Loucy (cell line): ENCODE measurements at regions not wholly inside any gene's neighbourhood (a gene's known extent, or its start where the extent isn't known, plus 50 kb on each side); places are given as distances from the start of the nearest gene placed in this dataset.

Source experiments
- EZH2phosphoT487 ChIP-seq: fragments of 200-600 bp; IDR thresholded peaks from 2 replicates; pipeline ENCODE4 v1.6.1; 2018; ENCODE audit warnings: antibody characterized with exemption, mild to moderate bottlenecking, moderate library complexity, borderline replicate concordance
- TF ChIP-seq, protein P1 (sequence below): fragments of 200-600 bp; sonication (generic); conservative IDR thresholded peaks from 2 replicates; pipeline ENCODE4 v1.5.1; 2014; ENCODE audit warnings: mild to moderate bottlenecking, antibody characterized with exemption, low read length

DNA sequence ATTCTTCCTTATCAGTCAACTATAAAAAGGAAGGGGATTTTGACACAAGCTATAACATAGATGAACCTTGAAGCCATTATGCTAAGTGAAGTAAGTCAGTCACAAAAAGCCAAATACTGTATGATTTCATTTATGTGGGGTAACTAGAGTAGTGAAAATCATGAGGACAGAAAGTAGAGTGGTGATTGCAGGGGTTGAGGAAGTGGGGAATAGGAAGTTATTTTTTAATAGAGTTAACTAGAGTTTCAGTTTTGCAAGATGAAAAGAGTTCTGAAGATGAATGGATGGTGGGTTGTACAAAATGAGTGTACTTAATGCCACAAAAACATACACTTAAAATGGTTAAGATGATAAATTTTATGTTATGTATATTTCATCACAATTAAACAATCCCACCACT, 65.4 kb upstream of the FAM174A start:
- TF ChIP-seq, protein P1, sequence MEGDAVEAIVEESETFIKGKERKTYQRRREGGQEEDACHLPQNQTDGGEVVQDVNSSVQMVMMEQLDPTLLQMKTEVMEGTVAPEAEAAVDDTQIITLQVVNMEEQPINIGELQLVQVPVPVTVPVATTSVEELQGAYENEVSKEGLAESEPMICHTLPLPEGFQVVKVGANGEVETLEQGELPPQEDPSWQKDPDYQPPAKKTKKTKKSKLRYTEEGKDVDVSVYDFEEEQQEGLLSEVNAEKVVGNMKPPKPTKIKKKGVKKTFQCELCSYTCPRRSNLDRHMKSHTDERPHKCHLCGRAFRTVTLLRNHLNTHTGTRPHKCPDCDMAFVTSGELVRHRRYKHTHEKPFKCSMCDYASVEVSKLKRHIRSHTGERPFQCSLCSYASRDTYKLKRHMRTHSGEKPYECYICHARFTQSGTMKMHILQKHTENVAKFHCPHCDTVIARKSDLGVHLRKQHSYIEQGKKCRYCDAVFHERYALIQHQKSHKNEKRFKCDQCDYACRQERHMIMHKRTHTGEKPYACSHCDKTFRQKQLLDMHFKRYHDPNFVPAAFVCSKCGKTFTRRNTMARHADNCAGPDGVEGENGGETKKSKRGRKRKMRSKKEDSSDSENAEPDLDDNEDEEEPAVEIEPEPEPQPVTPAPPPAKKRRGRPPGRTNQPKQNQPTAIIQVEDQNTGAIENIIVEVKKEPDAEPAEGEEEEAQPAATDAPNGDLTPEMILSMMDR, result no peak
- TF ChIP-seq EZH2phosphoT487, result no peak
